IMR-90 (cell line): ENCODE measurements at regions not wholly inside any gene's neighbourhood (a gene's known extent, or its start where the extent isn't known, plus 50 kb on each side); places are given as distances from the start of the nearest gene placed in this dataset.

Experiments used
- ATAC-seq: fragments of 200-7000 bp; cut with Tn5 transposase; 2 replicates; pipeline ENCODE4 v1.9.1; 2020; ENCODE audit warnings: low read depth, mild to moderate bottlenecking, moderate library complexity
- BruUV-seq: library from RNA; stranded (reverse); fragments of 400-500 nt; replicated peaks from 2 replicates; lab custom pipeline; 2021; lab: Mats Ljungman, UMichigan
- CTCF ChIA-PET: fragments of 300-600 bp; formaldehyde crosslinking; extraction: SDS; loops from one replicate; lab custom pipeline; 2021; ENCODE audit warnings: antibody characterized with exemption; lab: Yijun Ruan, JAX
- POLR2A ChIA-PET: fragments of 300-600 bp; sonication (Branson Sonifier 250); formaldehyde crosslinking; loops from one replicate; lab custom pipeline; 2022; ENCODE audit warnings: antibody characterized with exemption; ENCODE audit not compliant: unreplicated experiment; lab: Charles Lee
- DNase-seq: peaks from one replicate; pipeline ENCODE4 v3.0.0; 2013
- H2AFZ ChIP-seq: replicated peaks from 2 replicates; pipeline ENCODE3; 2013; ENCODE audit warnings: low read length, mild to moderate bottlenecking; ENCODE audit not compliant: poor library complexity
- H2AK5ac ChIP-seq: 2 replicates; pipeline ENCODE4 v1.6.1; 2013; ENCODE audit warnings: low read depth, low read length, inconsistent platforms
- H2AK9ac ChIP-seq: replicated peaks from 2 replicates; pipeline ENCODE3; 2013; ENCODE audit warnings: mild to moderate bottlenecking, low read depth, low read length, moderate library complexity; ENCODE audit not compliant: poor library complexity
- H2BK120ac ChIP-seq: 2 replicates; pipeline ENCODE4 v1.6.1; 2013; ENCODE audit warnings: low read depth, low read length, inconsistent platforms
- H2BK15ac ChIP-seq: 3 replicates; pipeline ENCODE4 v1.6.1; 2013; ENCODE audit warnings: low read depth, low read length, inconsistent platforms
- H2BK20ac ChIP-seq: 2 replicates; pipeline ENCODE4 v1.6.1; 2013; ENCODE audit warnings: low read depth, mild to moderate bottlenecking, inconsistent platforms, low read length, moderate library complexity
- H2BK5ac ChIP-seq: 2 replicates; pipeline ENCODE4 v1.6.1; 2013; ENCODE audit warnings: mild to moderate bottlenecking, low read depth, low read length, inconsistent platforms; ENCODE audit not compliant: poor library complexity, severe bottlenecking
- H3K14ac ChIP-seq: replicated peaks from 2 replicates; pipeline ENCODE4 v1.6.1; 2013; ENCODE audit warnings: low read depth, low read length, inconsistent platforms
- H3K18ac ChIP-seq: 2 replicates; pipeline ENCODE4 v1.6.1; 2013; ENCODE audit warnings: low read depth, low read length, control low read depth
- H3K23ac ChIP-seq: 2 replicates; pipeline ENCODE4 v1.6.1; 2013; ENCODE audit warnings: low read depth, low read length, inconsistent platforms
- H3K27ac ChIP-seq: 2 replicates; pipeline ENCODE4 v1.5.1; 2013; ENCODE audit warnings: mild to moderate bottlenecking, control low read depth, low read length; ENCODE audit not compliant: insufficient read depth
- H3K27me3 ChIP-seq: 2 replicates; pipeline ENCODE4 v1.6.1; 2013; ENCODE audit warnings: low read length; ENCODE audit not compliant: control insufficient read depth, insufficient read depth
- H3K36me3 ChIP-seq: 2 replicates; pipeline ENCODE4 v1.6.1; 2013; ENCODE audit warnings: low read length, mixed read lengths; ENCODE audit not compliant: control insufficient read depth, insufficient read depth
- H3K4ac ChIP-seq: 2 replicates; pipeline ENCODE4 v1.6.1; 2013; ENCODE audit warnings: low read depth, low read length, inconsistent platforms
- H3K4me1 ChIP-seq: 2 replicates; pipeline ENCODE4 v1.6.1; 2013; ENCODE audit warnings: low read length, mixed read lengths; ENCODE audit not compliant: control insufficient read depth, insufficient read depth
- H3K4me2 ChIP-seq: 2 replicates; pipeline ENCODE4 v1.6.1; 2013; ENCODE audit warnings: low read depth, mild to moderate bottlenecking, control low read depth, low read length, moderate library complexity
- H3K4me3 ChIP-seq: 2 replicates; pipeline ENCODE4 v1.5.1; 2013; ENCODE audit warnings: low read depth, mild to moderate bottlenecking, control low read depth, low read length, moderate library complexity; ENCODE audit not compliant: insufficient read depth
- H3K56ac ChIP-seq: 2 replicates; pipeline ENCODE4 v1.6.1; 2013; ENCODE audit warnings: low read length, inconsistent platforms; ENCODE audit not compliant: insufficient read depth; ENCODE audit errors: extremely low read depth
- H3K79me1 ChIP-seq, 2 experiments: 2 replicates each; pipeline ENCODE4 v1.6.1; 2013; ENCODE audit warnings: low read length in 2 of 2, inconsistent platforms in 1 of 2, low read depth in 1 of 2
- H3K9ac ChIP-seq: 2 replicates; pipeline ENCODE4 v1.6.1; 2013; ENCODE audit warnings: low read depth, low read length, control low read depth
- H3K9me1 ChIP-seq: 2 replicates; pipeline ENCODE4 v1.6.1; 2013; ENCODE audit warnings: low read length, inconsistent platforms; ENCODE audit not compliant: insufficient read depth
- H3K9me3 ChIP-seq: 2 replicates; pipeline ENCODE4 v1.6.1; 2013; ENCODE audit warnings: low read length; ENCODE audit not compliant: control insufficient read depth, insufficient read depth
- H4K20me1 ChIP-seq: 2 replicates; pipeline ENCODE4 v1.6.1; 2013; ENCODE audit warnings: low read length, inconsistent platforms; ENCODE audit not compliant: insufficient read depth
- H4K5ac ChIP-seq: 2 replicates; pipeline ENCODE4 v1.6.1; 2013; ENCODE audit warnings: mild to moderate bottlenecking, low read depth, low read length, control low read depth
- H4K8ac ChIP-seq, 2 experiments: 2 replicates each; pipeline ENCODE4 v1.6.1; 2013; ENCODE audit warnings: low read depth in 2 of 2, low read length in 2 of 2, control low read depth in 1 of 2, inconsistent platforms in 1 of 2
- H4K91ac ChIP-seq: 2 replicates; pipeline ENCODE4 v1.6.1; 2013; ENCODE audit warnings: low read depth, low read length, inconsistent platforms; ENCODE audit not compliant: insufficient read depth
- CEBPB ChIP-seq: IDR thresholded peaks from 2 replicates; pipeline ENCODE4 v1.6.1; 2012; ENCODE audit warnings: low read depth, low read length, improper control_type of control experiment
- CHD1 ChIP-seq: IDR thresholded peaks from 2 replicates; pipeline ENCODE4 v1.6.1; 2012; ENCODE audit warnings: low read depth, low read length, improper control_type of control experiment
- FOS ChIP-seq: fragments of 150-350 bp; IDR thresholded peaks from 2 replicates; pipeline ENCODE4 v1.6.1; 2016; ENCODE audit warnings: low read depth, low read length
- MAFK ChIP-seq: IDR thresholded peaks from 2 replicates; pipeline ENCODE4 v1.6.1; 2012; ENCODE audit warnings: low read depth, low read length, improper control_type of control experiment
- MAZ ChIP-seq: IDR thresholded peaks from 2 replicates; pipeline ENCODE4 v1.6.1; 2012; ENCODE audit warnings: low read depth, mild to moderate bottlenecking, low read length, improper control_type of control experiment, moderate library complexity, borderline replicate concordance
- MXI1 ChIP-seq: IDR thresholded peaks from 2 replicates; pipeline ENCODE4 v1.6.1; 2012; ENCODE audit warnings: low read depth, mild to moderate bottlenecking, low read length, moderate library complexity, borderline replicate concordance
- NFE2L2 ChIP-seq: fragments of 150-350 bp; IDR thresholded peaks from 2 replicates; pipeline ENCODE4 v1.6.1; 2016; ENCODE audit warnings: low read depth, mild to moderate bottlenecking, low read length
- POLR2A ChIP-seq: IDR thresholded peaks from 2 replicates; pipeline ENCODE4 v1.6.1; 2012; ENCODE audit warnings: mild to moderate bottlenecking, low read depth, low read length
- RCOR1 ChIP-seq: IDR thresholded peaks from 2 replicates; pipeline ENCODE4 v1.6.1; 2012; ENCODE audit warnings: mild to moderate bottlenecking, low read length, improper control_type of control experiment; ENCODE audit not compliant: insufficient replicate concordance
- RFX5 ChIP-seq: IDR thresholded peaks from 2 replicates; pipeline ENCODE4 v1.8.0; 2012; ENCODE audit warnings: low read depth, mild to moderate bottlenecking, low read length, moderate library complexity
- SMC3 ChIP-seq: fragments of 150-350 bp; IDR thresholded peaks from 2 replicates; pipeline ENCODE4 v1.6.1; 2016; ENCODE audit warnings: low read depth, mild to moderate bottlenecking, antibody characterized with exemption, low read length, moderate library complexity
- WGBS, 2 experiments: methylation state at CpG; one replicate each; pipeline versions ENCODE4 v1.1.5 to v1.1.7; 2013; ENCODE audit warnings: missing lambda C conversion rate in 2 of 2; ENCODE audit not compliant: insufficient read length in 1 of 2; ENCODE audit errors: extremely low coverage in 2 of 2; 5-methylcytosine and 5-hydroxymethylcytosine counted together
- dilution Hi-C: fragments of 300-500 bp; cut with HindIII; formaldehyde crosslinking; loops from one replicate; pipeline ENCODE4 v1.14.3; 2018; ENCODE audit warnings: low sequenced_read_pairs; ENCODE audit not compliant: unreplicated experiment
- in situ Hi-C: fragments of 300-500 bp; cut with MboI; formaldehyde crosslinking; loops from 3 replicates; pipeline ENCODE4 v1.14.3; 2019; ENCODE audit warnings: low sequenced_read_pairs, inconsistent platforms, mixed read lengths
- intact Hi-C: fragments of 100-400 bp; cut with micrococcal nuclease; formaldehyde crosslinking; loops from 2 replicates; pipeline ENCODE4 v1.10.0; 2022
- TF ChIP-seq, protein P1 (sequence below): fragments of 150-350 bp; IDR thresholded peaks from 2 replicates; pipeline ENCODE4 v1.6.1; 2016; ENCODE audit warnings: low read depth, mild to moderate bottlenecking, low read length, moderate library complexity, borderline replicate concordance
- TF ChIP-seq, protein P2 (sequence below): conservative IDR thresholded peaks from 2 replicates; pipeline ENCODE4 v1.5.1; 2012; ENCODE audit warnings: mild to moderate bottlenecking, low read depth, low read length, improper control_type of control experiment
- TF ChIP-seq, protein P3 (sequence below): fragments of 150-350 bp; IDR thresholded peaks from 2 replicates; pipeline ENCODE4 v1.6.1; 2017; ENCODE audit warnings: mild to moderate bottlenecking, antibody characterized with exemption, low read length, low read depth

DNA sequence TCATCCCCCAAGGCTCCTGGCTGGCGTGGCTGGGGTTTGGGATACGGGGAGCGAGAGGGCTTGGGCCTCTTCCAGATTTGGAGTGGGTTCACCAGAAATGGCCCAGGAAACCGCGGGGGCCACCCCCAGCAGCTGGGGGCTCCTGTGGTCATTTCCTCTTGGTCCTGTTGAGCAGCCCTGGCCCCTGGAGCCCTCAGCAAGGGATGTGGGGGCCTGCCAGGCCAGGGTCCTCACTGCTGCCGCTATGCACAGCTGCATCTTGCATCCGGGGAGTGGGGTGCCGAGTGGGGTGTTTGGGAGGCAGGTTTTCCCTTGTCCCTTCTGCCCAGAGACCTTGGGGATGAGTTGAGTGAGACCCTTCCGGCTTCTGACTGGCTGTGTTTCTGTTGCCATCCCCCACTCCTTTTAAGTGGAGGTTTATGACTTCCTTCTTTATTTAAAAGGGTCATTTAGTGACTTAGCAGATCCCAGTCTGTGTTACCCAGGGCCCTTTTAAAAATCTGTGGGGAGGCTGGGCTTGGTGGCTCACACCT, 319.8 kb downstream of the SEC14L1 start:
- DNase-seq = no peak
- Histone ChIP-seq H4K91ac (no peak overlapping the region), H2BK120ac (no peak overlapping the region), H2AK5ac (no peak overlapping the region), H3K27ac (peak overlapping the region; percentile 20; the same call in 1 of the 2 replicates), H3K4me1 (peaks cover 43% of the 10 kb centered on the region), H3K56ac (no peak overlapping the region), H3K9me3 (no peaks in the 10 kb centered on the region), H4K5ac (no peak overlapping the region), H4K20me1 (peaks cover 96% of the 10 kb centered on the region), H3K23ac (0 out of 2 replicates have a peak overlapping the region, but pooled peaks have one; percentile 83), H4K8ac (no peak overlapping the region), H3K4me3 (no peak overlapping the region), H3K4me2 (no peak overlapping the region), H2BK20ac (no peak overlapping the region), H3K27me3 (no peaks in the 10 kb centered on the region), H3K14ac (no peak overlapping the region), H3K18ac (no peak overlapping the region), H3K79me1 (peaks cover 37 to 90% of the 10 kb centered on the region in 2 experiments), H2BK5ac (no peak overlapping the region), H2BK15ac (no peak overlapping the region), H2AK9ac (no peak overlapping the region), H2AFZ (no peak overlapping the region), H3K4ac (no peak overlapping the region), H3K9me1 (peaks cover 38% of the 10 kb centered on the region), H3K9ac (no peak overlapping the region), H3K36me3 (peaks cover 12% of the 10 kb centered on the region)
- no TSS peak for BruUV-seq
- dilution Hi-C loops = no loop called here
- ChIA-PET POLR2A (no interaction called here), CTCF (no interaction called here)
- in situ Hi-C loops = no loop called here
- intact Hi-C loops = no loop called here
- TF ChIP-seq CHD1 (no peak), NFE2L2 (no peak), MAFK (no peak), FOS (no peak), RFX5 (no peak), MXI1 (no peak), RCOR1 (no peak), MAZ (no peak), SMC3 (no peak), CEBPB (no peak), POLR2A (no peak)
- TF ChIP-seq, protein P1, sequence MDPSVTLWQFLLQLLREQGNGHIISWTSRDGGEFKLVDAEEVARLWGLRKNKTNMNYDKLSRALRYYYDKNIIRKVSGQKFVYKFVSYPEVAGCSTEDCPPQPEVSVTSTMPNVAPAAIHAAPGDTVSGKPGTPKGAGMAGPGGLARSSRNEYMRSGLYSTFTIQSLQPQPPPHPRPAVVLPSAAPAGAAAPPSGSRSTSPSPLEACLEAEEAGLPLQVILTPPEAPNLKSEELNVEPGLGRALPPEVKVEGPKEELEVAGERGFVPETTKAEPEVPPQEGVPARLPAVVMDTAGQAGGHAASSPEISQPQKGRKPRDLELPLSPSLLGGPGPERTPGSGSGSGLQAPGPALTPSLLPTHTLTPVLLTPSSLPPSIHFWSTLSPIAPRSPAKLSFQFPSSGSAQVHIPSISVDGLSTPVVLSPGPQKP = no peak
- TF ChIP-seq, protein P2, sequence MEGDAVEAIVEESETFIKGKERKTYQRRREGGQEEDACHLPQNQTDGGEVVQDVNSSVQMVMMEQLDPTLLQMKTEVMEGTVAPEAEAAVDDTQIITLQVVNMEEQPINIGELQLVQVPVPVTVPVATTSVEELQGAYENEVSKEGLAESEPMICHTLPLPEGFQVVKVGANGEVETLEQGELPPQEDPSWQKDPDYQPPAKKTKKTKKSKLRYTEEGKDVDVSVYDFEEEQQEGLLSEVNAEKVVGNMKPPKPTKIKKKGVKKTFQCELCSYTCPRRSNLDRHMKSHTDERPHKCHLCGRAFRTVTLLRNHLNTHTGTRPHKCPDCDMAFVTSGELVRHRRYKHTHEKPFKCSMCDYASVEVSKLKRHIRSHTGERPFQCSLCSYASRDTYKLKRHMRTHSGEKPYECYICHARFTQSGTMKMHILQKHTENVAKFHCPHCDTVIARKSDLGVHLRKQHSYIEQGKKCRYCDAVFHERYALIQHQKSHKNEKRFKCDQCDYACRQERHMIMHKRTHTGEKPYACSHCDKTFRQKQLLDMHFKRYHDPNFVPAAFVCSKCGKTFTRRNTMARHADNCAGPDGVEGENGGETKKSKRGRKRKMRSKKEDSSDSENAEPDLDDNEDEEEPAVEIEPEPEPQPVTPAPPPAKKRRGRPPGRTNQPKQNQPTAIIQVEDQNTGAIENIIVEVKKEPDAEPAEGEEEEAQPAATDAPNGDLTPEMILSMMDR = no peak
- TF ChIP-seq, protein P3, sequence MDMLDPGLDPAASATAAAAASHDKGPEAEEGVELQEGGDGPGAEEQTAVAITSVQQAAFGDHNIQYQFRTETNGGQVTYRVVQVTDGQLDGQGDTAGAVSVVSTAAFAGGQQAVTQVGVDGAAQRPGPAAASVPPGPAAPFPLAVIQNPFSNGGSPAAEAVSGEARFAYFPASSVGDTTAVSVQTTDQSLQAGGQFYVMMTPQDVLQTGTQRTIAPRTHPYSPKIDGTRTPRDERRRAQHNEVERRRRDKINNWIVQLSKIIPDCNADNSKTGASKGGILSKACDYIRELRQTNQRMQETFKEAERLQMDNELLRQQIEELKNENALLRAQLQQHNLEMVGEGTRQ = no peak
- no CpG with 5 or more reads among the region's 9 CpGs for WGBS, 2 experiments
- ATAC-seq = no peak
